ENCODE measurements at regions not wholly inside any gene's neighbourhood (a gene's known extent, or its start where the extent isn't known, plus 50 kb on each side); places are given as distances from the start of the nearest gene placed in this dataset.

- Histone ChIP-seq H4K20me1 (ENCODE audit: insufficient read depth, low read length, poor library complexity, severe bottlenecking) (no peaks in the 10 kb centered on the region), H3K4me2 (ENCODE audit: low read depth, low read length, poor library complexity, severe bottlenecking) (peak overlapping the region; percentile 82), H3K9me2 (replicated peaks; ENCODE audit: low read depth, low read length) (no peaks in the 10 kb centered on the region), H3K27me3 (ENCODE audit: insufficient read depth, low read length, poor library complexity, severe bottlenecking) (no peaks in the 10 kb centered on the region), H3K9me3 (ENCODE audit: insufficient read depth, low read depth, low read length) (no peaks in the 10 kb centered on the region), H3K4me3 (ENCODE audit: low read length, poor library complexity, severe bottlenecking) (peak overlapping the region; percentile 53), H3K4me1 (ENCODE audit: insufficient read depth, low read length, poor library complexity, severe bottlenecking) (peaks cover 100% of the 10 kb centered on the region), H3F3A (ENCODE audit: low read depth) (peaks cover 29% of the 10 kb centered on the region), H3K9ac (ENCODE audit: low read depth, low read length, poor library complexity, severe bottlenecking) (peak overlapping the region; percentile 94), H3K79me2 (ENCODE audit: insufficient read depth, low read length) (no peaks in the 10 kb centered on the region), H2AFZ (ENCODE audit: low read length) (no peak overlapping the region), H3K36me3 (ENCODE audit: insufficient read depth, low read length) (no peaks in the 10 kb centered on the region)
- TF ChIP-seq, protein P1, sequence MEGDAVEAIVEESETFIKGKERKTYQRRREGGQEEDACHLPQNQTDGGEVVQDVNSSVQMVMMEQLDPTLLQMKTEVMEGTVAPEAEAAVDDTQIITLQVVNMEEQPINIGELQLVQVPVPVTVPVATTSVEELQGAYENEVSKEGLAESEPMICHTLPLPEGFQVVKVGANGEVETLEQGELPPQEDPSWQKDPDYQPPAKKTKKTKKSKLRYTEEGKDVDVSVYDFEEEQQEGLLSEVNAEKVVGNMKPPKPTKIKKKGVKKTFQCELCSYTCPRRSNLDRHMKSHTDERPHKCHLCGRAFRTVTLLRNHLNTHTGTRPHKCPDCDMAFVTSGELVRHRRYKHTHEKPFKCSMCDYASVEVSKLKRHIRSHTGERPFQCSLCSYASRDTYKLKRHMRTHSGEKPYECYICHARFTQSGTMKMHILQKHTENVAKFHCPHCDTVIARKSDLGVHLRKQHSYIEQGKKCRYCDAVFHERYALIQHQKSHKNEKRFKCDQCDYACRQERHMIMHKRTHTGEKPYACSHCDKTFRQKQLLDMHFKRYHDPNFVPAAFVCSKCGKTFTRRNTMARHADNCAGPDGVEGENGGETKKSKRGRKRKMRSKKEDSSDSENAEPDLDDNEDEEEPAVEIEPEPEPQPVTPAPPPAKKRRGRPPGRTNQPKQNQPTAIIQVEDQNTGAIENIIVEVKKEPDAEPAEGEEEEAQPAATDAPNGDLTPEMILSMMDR (conservative IDR thresholded peaks at IDR 0.05; ENCODE audit: low read length): no peak
- TF ChIP-seq EZH2phosphoT487 (IDR thresholded peaks at IDR 0.05; ENCODE audit: borderline replicate concordance): no peak
Measured at GRCh38 chr20:39248171-39248861, 286.2 kb downstream of the DHX35 start.

DNA sequence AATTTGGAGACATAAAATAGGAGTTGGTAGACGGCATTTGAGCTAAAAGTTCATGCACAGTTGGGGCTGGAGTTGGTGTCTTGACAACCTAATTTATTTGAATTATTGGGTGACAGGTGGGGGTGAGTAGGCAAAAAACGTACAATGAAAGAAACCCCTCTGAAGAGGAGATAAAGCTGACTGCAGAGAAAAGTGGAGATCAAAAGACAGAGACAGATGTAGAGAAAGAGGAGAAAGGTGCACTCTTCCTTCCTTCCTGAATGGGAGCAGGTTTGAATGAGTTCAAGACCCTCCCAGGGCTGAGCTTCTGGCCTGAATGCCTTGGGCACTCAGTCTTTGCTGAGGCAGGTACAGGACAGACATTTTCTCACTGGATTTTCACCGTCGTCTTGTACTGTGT lies 284.3 kb downstream of the DHX35 start:
- H3K9ac ChIP-seq (ENCODE audit: low read depth, low read length, poor library complexity, severe bottlenecking): peak overlapping the region; percentile 94
- H3K36me3 ChIP-seq (ENCODE audit: insufficient read depth, low read length): no peaks in the 10 kb centered on the region
- H4K20me1 ChIP-seq (ENCODE audit: insufficient read depth, low read length, poor library complexity, severe bottlenecking): no peaks in the 10 kb centered on the region
- H3K9me3 ChIP-seq (ENCODE audit: insufficient read depth, low read depth, low read length): no peaks in the 10 kb centered on the region
- H2AFZ ChIP-seq (ENCODE audit: low read length): no peak overlapping the region
- peak overlapping the region; percentile 82 for H3K4me2 ChIP-seq (ENCODE audit: low read depth, low read length, poor library complexity, severe bottlenecking)
- TF ChIP-seq, protein P1 (conservative IDR thresholded peaks at IDR 0.05; ENCODE audit: low read length): no peak
- no peak for TF ChIP-seq EZH2phosphoT487 (IDR thresholded peaks at IDR 0.05; ENCODE audit: borderline replicate concordance)
- H3K4me3 ChIP-seq (ENCODE audit: low read length, poor library complexity, severe bottlenecking): peak overlapping the region; percentile 49
- H3K9me2 ChIP-seq (replicated peaks; ENCODE audit: low read depth, low read length): no peaks in the 10 kb centered on the region
- no peaks in the 10 kb centered on the region for H3K27me3 ChIP-seq (ENCODE audit: insufficient read depth, low read length, poor library complexity, severe bottlenecking)
- H3F3A ChIP-seq (ENCODE audit: low read depth): peaks cover 29% of the 10 kb centered on the region
- no peaks in the 10 kb centered on the region for H3K79me2 ChIP-seq (ENCODE audit: insufficient read depth, low read length)
- peaks cover 82% of the 10 kb centered on the region for H3K4me1 ChIP-seq (ENCODE audit: insufficient read depth, low read length, poor library complexity, severe bottlenecking)

GRCh38 chr20:39245685-39246311 lies 283.7 kb downstream of the DHX35 start:
- no peaks in the 10 kb centered on the region for H3K9me2 ChIP-seq (replicated peaks; ENCODE audit: low read depth, low read length)
- H3F3A ChIP-seq (ENCODE audit: low read depth): peaks cover 25% of the 10 kb centered on the region
- H3K36me3 ChIP-seq (ENCODE audit: insufficient read depth, low read length): no peaks in the 10 kb centered on the region
- peak overlapping the region; percentile 94 for H3K9ac ChIP-seq (ENCODE audit: low read depth, low read length, poor library complexity, severe bottlenecking)
- H3K4me2 ChIP-seq (ENCODE audit: low read depth, low read length, poor library complexity, severe bottlenecking): peak overlapping the region; percentile 82
- H3K9me3 ChIP-seq (ENCODE audit: insufficient read depth, low read depth, low read length): no peaks in the 10 kb centered on the region
- H4K20me1 ChIP-seq (ENCODE audit: insufficient read depth, low read length, poor library complexity, severe bottlenecking): no peaks in the 10 kb centered on the region
- no peaks in the 10 kb centered on the region for H3K27me3 ChIP-seq (ENCODE audit: insufficient read depth, low read length, poor library complexity, severe bottlenecking)
- H3K79me2 ChIP-seq (ENCODE audit: insufficient read depth, low read length): no peaks in the 10 kb centered on the region
- peak overlapping the region; percentile 49 for H3K4me3 ChIP-seq (ENCODE audit: low read length, poor library complexity, severe bottlenecking)
- H3K4me1 ChIP-seq (ENCODE audit: insufficient read depth, low read length, poor library complexity, severe bottlenecking): peaks cover 75% of the 10 kb centered on the region
- no peak overlapping the region; the same call in 1 of the 2 replicates for H2AFZ ChIP-seq (ENCODE audit: low read length)
- TF ChIP-seq, protein P1 (conservative IDR thresholded peaks at IDR 0.05; ENCODE audit: low read length): no peak
- TF ChIP-seq EZH2phosphoT487 (IDR thresholded peaks at IDR 0.05; ENCODE audit: borderline replicate concordance): no peak
